GM13976 (cell line): ENCODE measurements at regions not wholly inside any gene's neighbourhood (a gene's known extent, or its start where the extent isn't known, plus 50 kb on each side); places are given as distances from the start of the nearest gene placed in this dataset.

Experiments
- DNase-seq: peaks from one replicate; pipeline ENCODE4 v3.0.0; 2012; ENCODE audit warnings: low spot score
- CTCF ChIP-seq: IDR thresholded peaks from 2 replicates; pipeline ENCODE4 v1.5.1; 2012; ENCODE audit warnings: borderline replicate concordance, mild to moderate bottlenecking; ENCODE audit not compliant: insufficient read depth; ENCODE audit errors: extremely low read depth, missing control alignments, control extremely low read depth
- in situ Hi-C: fragments of 300-500 bp; cut with MboI; formaldehyde crosslinking; loops from one replicate; pipeline ENCODE4 v1.12.0; 2022; ENCODE audit warnings: low sequenced_read_pairs, mixed read lengths, inconsistent platforms; ENCODE audit not compliant: unreplicated experiment

GRCh38 chr20:23198815-23199214 is 112.7 kb upstream of the CD93 start:
- DNase-seq: no peak
- in situ Hi-C loops: no loop called here
- no peak for TF ChIP-seq CTCF

- no peak for DNase-seq
- no peak for TF ChIP-seq CTCF
- in situ Hi-C loops: no loop called here
Observed at GRCh38 chr20:23197836-23198235, 111.7 kb upstream of the CD93 start.

GRCh38 chr20:23195636-23196035 is 109.5 kb upstream of the CD93 start:
- no peak for DNase-seq
- in situ Hi-C loops: no loop called here
- no peak for TF ChIP-seq CTCF

GRCh38 chr20:23193801-23194384 is 107.8 kb upstream of the CD93 start:
- no peak for DNase-seq
- TF ChIP-seq CTCF: no peak
- in situ Hi-C loops: no loop called here

- DNase-seq: no peak
- in situ Hi-C loops: no loop called here
- TF ChIP-seq CTCF: no peak
Observed at GRCh38 chr20:23192469-23192868, 106.3 kb upstream of the CD93 start.

GRCh38 chr20:23190557-23190956 is 104.4 kb upstream of the CD93 start:
- DNase-seq: no peak
- in situ Hi-C loops: no loop called here
- no peak for TF ChIP-seq CTCF
